ENCODE measurements at regions not wholly inside any gene's neighbourhood (a gene's known extent, or its start where the extent isn't known, plus 50 kb on each side); places are given as distances from the start of the nearest gene placed in this dataset.

GRCh38 chr2:15047184-15047583 lies 414.7 kb downstream of the LRATD1 start:
- DNase-seq (ENCODE audit: low read depth): no peak

GRCh38 chr2:15048000-15048399 lies 415.5 kb downstream of the LRATD1 start:
- no peak for DNase-seq (ENCODE audit: low read depth)

- no peak for DNase-seq (ENCODE audit: low read depth)
These were observed 416.8 kb downstream of the LRATD1 start for GRCh38 chr2:15049096-15049993.

DNA sequence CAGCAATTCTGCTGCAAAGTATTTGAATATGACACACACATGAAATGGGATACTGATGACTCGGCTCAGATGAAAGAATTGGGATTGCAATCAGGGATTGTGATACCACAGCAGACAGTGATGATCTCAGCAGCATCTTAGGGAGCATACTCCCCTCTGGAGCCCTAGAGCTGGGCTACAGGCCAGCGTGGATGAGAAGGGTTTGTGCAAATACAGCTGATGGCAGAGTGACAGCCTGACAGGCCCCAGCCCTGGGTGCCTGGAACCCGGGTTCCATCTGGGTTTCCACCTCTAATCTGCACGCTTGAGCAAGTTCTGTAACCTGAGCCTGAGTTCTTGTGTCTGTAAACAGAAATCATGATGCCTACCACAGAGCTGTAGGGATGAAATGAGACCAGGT lies 418.0 kb downstream of the LRATD1 start:
- DNase-seq (ENCODE audit: low read depth): no peak

- no peak for DNase-seq (ENCODE audit: low read depth)
These were observed 421.0 kb downstream of the LRATD1 start for GRCh38 chr2:15053542-15053941.

DNA sequence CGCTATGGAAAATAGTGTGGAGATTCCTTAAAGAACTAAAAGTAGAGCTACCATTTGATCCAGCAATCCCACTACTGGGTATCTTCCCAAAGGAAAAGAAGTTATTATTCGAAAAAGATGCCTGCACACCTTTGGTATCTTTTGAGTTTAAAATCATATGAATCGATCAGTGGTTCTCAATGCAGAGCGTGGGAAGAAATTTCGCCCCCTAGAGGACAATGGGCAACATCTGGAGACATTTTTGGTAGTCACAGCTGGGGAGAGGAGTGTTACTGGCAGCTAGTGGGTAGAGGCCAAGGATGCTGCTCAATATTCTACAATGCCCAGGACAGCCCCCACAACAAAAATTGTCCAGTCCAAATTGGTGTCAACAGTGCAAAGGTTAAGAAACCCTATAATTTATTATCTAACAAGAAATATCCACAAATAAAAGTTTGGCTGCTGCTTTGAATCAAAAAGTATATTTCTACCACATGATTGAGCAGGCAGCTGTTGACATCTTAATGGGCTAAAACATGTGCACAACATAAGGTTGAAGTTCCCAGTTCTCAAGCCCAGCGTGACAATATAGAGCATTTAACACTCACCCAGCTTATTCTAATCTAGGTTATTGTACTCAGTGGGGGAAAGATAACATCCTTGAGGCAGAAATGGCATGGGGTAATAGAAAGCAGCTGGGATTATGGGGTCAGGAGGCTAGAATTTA lies 425.7 kb downstream of the LRATD1 start:
- no peak for DNase-seq (ENCODE audit: low read depth)

- DNase-seq (ENCODE audit: low read depth): no peak
These were observed 426.2 kb downstream of the LRATD1 start for GRCh38 chr2:15058721-15059157.

DNA sequence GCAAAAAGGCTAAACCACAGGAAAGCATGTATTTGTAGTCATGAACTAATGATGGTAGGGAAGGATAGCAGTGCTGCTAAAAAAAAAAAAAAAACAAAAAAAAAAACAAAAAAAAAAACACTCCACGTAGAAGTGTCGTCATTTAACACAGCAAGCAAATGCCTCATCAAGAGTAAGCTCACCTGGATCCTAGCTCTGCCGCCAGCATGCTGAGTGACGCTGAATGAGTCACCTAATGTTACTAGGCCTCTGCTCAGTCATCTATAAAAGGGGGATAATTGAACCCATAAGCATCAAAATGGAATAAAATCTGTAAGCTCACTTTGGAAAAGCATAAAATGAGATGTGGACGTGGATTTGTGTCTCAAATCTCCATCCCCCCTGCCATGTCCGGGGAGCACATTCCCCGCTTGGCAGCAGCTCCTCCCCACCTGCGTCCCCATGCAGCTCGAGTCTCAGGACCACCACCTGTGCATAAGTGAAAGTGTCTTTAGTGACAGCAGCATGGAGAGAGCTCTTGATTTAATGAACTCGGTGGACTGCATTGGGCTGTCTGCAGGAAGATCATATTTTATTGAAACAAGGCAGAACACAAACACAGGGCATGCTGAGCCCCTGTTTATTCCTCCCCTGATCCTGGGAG lies 427.5 kb downstream of the LRATD1 start:
- DNase-seq (ENCODE audit: low read depth): no peak

DNA sequence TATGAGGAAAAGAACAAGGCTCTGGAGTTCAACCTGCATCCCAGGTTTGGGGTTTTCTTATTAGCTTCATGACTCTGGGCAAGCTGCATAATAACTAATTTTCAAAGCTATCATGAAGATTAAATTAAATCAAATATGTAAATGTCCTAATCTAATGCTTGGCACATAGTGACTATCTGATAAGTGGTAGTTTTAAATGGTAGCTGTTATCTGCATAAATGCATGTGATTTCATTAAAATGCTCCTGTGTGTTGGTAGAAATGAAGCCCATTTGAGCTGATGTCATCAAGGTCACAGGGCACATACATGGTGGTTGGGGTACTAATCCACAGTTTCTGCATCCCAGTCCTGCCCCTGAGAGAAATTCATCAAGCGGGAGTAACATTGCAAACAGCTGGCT lies 428.8 kb downstream of the LRATD1 start:
- no peak for DNase-seq (ENCODE audit: low read depth)

GRCh38 chr2:15066138-15066537 lies 433.6 kb downstream of the LRATD1 start:
- DNase-seq (ENCODE audit: low read depth): no peak

DNA sequence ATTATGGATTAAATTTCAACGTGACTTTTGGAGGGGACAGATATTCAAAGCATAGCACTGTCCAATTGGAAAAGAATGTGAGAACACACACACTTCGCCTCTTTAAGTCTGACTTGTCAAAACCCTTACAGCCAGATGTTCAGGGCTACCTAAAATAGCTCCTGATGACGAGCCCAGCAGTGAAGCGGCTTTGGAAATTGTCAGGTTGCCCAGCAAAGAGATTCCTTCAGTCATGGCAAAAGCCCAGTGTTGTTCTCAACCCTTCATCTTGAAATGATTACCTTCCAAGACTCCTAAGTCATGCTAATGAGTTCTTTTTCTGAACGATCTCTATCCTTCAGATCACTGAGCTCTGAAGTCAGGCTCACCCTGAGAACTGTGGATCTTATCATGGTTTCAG lies 436.6 kb downstream of the LRATD1 start:
- DNase-seq (ENCODE audit: low read depth): peak; percentile 17

DNA sequence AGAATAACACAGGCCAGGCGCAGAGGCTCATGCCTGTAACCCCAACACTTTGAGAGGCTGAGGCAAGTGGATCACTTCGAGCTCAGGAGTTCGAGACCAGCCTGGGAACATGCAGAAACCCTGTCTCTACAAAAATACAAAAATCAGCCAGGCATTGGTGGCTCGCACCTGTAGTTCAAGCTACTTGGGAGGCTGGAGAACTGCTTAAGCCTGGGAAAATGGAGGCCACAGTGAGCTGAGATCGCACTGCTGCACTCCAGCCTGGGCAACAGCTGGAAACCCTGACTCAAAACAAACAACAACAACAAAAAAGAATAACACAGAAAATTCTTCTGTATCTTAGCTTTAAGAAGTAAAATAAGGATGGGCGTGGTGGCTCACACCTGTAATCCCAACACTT lies 440.3 kb downstream of the LRATD1 start:
- DNase-seq (ENCODE audit: low read depth): no peak

- no peak for DNase-seq (ENCODE audit: low read depth)
These were observed 441.1 kb downstream of the LRATD1 start for GRCh38 chr2:15073664-15074063.

DNA sequence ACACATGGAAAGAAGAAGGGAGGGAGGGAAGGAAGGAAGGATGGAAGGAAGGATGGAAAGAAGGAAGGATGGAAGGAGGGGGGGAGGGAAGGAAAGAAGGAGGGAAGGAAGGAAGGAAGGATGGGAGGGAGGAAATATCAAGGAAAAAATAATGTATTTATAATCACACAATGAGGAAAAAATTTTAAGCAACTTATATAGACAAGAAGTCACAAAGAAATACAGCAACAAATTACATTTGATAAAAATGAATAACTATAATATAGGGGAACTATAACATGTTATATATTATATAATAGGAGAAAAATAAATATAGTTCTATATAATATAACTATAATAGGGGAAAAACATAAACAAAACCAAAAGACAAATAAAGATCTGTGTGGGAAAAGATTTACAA lies 441.8 kb downstream of the LRATD1 start:
- DNase-seq (ENCODE audit: low read depth): no peak

DNA sequence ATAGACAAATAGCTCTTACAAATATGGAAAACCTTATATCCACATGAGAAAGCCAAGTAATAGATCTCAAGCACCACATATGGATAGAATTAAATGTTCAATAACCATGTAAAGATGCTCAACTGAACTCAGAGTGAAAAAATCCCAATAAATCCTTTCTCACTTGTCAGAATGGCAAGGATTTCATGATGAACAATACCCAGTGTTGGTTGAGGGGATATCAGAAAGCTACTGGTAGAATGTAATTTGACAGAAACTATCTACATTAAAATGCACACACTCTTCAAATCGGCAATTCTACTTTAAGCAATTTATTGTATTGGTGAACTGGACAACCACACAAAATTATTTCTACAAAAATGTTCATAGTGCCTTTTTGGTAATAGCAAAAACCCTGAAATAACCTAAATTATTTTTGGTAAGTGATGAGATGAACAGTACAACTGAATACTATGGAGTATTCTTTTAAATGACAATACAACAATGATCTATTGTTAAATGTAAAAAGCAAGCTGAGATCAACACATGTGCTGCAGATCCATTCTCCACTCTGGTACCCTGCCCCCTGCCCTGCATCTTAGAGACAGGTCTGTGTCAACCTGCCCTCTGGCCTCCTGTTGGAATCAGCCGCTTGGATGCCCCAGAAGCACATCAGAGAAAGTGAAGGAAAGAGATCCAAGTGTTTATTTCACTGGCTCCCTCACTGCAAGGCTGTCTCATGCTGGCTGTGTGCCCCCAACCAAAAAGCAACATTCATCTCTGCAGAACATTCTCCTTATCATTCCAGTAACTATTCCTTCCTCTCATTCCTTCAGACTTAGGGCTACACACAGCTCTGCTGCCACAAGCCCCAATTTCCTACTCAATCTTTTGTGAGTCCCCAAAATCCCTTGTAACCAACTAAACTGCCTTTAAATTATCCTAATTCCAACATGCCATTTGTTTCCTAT lies 442.5 kb downstream of the LRATD1 start:
- DNase-seq (ENCODE audit: low read depth): no peak

GRCh38 chr2:15076668-15077067 lies 444.2 kb downstream of the LRATD1 start:
- DNase-seq (ENCODE audit: low read depth): no peak

DNA sequence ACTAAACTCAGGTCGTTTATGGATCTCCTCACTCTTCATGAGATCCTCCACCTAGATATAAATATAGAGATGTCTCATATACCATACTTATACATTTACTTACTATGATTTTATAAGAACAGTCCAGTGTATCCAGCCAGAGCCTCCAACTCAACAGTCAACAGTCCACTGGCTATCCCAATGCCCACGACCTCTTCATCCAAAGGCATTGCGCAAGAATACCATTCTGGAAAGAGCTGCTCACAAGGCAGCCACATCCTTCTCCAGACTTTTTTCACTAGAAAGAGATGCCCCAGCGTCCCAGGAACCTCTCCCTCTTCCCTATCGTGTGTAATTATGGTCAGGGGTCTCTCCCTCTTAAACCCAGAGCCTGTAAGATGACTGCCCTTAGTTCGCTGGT lies 448.8 kb downstream of the LRATD1 start:
- DNase-seq (ENCODE audit: low read depth): no peak

DNA sequence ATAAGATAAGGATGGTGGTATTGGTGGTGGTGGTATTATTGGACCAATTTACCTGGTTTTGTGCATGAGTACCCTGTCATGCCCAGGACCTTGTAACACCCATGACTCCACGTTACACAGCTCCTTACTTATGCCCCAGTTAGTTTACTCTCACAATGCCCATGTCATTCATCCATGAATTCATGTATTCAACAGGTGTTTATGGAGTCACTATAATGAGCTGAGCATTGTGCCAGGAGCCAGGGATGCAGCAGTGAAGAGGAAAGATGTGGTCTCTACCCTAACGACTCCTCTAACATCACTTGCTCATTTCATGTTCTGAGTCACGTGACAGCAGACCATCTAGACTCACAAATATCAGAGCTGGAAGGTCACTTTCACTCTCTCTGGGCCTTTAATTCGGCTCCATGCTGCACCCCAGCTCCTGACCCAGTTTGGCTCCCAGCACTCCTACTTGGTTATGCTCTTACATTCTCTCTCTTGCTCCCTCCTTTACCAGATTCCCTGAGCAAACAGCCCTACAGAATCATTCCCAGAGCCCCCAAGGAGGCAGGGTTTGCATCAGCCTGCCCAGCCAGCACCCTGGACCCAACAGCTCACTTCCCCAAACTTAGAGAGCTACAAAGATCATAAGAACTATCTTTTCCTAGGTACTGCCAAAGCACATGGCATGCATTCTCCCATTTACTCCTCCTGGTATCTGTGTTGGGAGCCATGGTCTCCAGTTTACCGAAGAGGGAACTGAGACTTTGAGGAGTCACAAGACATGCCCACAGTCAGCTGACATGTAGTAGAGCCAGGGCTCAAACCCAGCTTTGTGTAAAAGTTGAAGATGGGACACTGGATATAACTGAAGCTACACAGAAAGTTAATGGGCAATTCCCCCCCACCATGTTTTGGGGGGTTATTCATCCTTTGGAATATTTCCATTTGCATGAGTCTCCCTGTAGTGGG lies 449.9 kb downstream of the LRATD1 start:
- DNase-seq (ENCODE audit: low read depth): no peak

DNA sequence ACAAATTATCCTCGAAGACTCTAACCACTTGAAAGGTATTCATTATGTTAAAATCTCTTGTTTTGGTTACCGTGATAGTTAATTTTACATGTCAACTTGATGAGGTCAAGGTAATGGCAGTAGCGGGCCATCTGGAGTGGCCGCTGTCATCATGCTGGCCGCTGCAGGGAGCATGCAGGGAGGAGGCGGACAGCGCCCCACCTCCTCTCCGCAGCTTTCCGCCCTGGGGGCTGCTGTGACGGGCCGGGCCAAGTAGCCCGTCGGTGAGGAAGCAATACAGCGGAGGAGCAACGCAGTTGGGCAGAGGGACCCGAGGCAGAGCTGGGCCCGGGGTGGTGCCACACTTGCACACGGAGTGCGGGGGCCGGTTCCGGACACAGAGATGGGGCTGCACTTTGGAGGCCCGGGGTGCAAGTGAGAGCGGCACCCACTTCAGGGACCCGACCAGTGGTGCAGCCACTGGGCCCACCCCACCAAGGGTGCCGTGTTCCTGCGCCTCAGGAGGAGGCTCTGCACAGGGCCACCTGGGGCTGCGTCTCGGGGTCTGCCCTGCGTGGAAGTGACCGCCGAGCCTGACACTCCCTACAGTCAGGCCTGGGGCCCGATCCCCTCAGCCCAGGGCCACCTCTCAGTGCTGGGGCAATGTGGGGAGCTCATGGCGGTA lies 452.4 kb downstream of the LRATD1 start:
- DNase-seq (ENCODE audit: low read depth): no peak

- DNase-seq (ENCODE audit: low read depth): no peak
These were observed 459.7 kb downstream of the LRATD1 start for GRCh38 chr2:15092181-15092580.

Measured in GM04503 (cell line).